NOMO-1 (cell line): ENCODE measurements at regions not wholly inside any gene's neighbourhood (a gene's known extent, or its start where the extent isn't known, plus 50 kb on each side); places are given as distances from the start of the nearest gene placed in this dataset.
A peak's percentile ranks its signal among the peaks of the same experiment; 100 is the strongest.
"Not testable (repeated sequence)": the region's sequence is repeated elsewhere in the genome, so short reads cannot be mapped to it uniquely, and the experiment has no call there.

Experiments
- DNase-seq, 2 experiments: peaks; one replicate each; lab custom pipeline; 2025; ENCODE audit not compliant: unreplicated experiment in 2 of 2; lab: John Stamatoyannopoulos, UW

- DNase-seq: peak; percentile 27 to 30
These were observed 200.3 kb upstream of the FKBP1C start for GRCh38 chr6:63010962-63011361.

GRCh38 chr6:63014290-63014689 is 197.0 kb upstream of the FKBP1C start:
- no peak for DNase-seq

GRCh38 chr6:63022631-63023030 is 188.6 kb upstream of the FKBP1C start:
- no peak for DNase-seq

- no peak for DNase-seq
These were observed 187.5 kb upstream of the FKBP1C start for GRCh38 chr6:63023726-63024125.

GRCh38 chr6:63049216-63049615 is 162.1 kb upstream of the FKBP1C start:
- no peak for DNase-seq

GRCh38 chr6:63053206-63053605 is 158.1 kb upstream of the FKBP1C start:
- not testable (repeated sequence) for DNase-seq

- DNase-seq: peak; percentile 77 to 81
These were observed 152.7 kb upstream of the FKBP1C start for GRCh38 chr6:63058601-63059000.

GRCh38 chr6:63063631-63064271 is 147.5 kb upstream of the FKBP1C start:
- no peak for DNase-seq

GRCh38 chr6:63066055-63066704 is 145.1 kb upstream of the FKBP1C start:
- DNase-seq: peak in 1 of 2 experiments; percentile 6

GRCh38 chr6:63094947-63095346 is 116.3 kb upstream of the FKBP1C start:
- no peak for DNase-seq

- DNase-seq: no peak
These were observed 114.0 kb upstream of the FKBP1C start for GRCh38 chr6:63097222-63097621.

GRCh38 chr6:63098789-63099188 is 112.5 kb upstream of the FKBP1C start:
- no peak for DNase-seq

- DNase-seq: no peak
These were observed 111.4 kb upstream of the FKBP1C start for GRCh38 chr6:63099772-63100459.

- no peak for DNase-seq
These were observed 96.6 kb upstream of the FKBP1C start for GRCh38 chr6:63114610-63115211.

- DNase-seq: no peak
These were observed 90.1 kb upstream of the FKBP1C start for GRCh38 chr6:63121166-63121565.

GRCh38 chr6:63140114-63140513 is 71.2 kb upstream of the FKBP1C start:
- no peak for DNase-seq

GRCh38 chr6:63140692-63141318 is 70.5 kb upstream of the FKBP1C start:
- DNase-seq: no peak

GRCh38 chr6:63149730-63150129 is 61.5 kb upstream of the FKBP1C start:
- no peak for DNase-seq

- DNase-seq: no peak
These were observed 56.7 kb upstream of the FKBP1C start for GRCh38 chr6:63154535-63154934.
